ENCODE measurements at regions not wholly inside any gene's neighbourhood (a gene's known extent, or its start where the extent isn't known, plus 50 kb on each side); places are given as distances from the start of the nearest gene placed in this dataset.
"Not testable (repeated sequence)": the region's sequence is repeated elsewhere in the genome, so short reads cannot be mapped to it uniquely, and the experiment has no call there.

DNA sequence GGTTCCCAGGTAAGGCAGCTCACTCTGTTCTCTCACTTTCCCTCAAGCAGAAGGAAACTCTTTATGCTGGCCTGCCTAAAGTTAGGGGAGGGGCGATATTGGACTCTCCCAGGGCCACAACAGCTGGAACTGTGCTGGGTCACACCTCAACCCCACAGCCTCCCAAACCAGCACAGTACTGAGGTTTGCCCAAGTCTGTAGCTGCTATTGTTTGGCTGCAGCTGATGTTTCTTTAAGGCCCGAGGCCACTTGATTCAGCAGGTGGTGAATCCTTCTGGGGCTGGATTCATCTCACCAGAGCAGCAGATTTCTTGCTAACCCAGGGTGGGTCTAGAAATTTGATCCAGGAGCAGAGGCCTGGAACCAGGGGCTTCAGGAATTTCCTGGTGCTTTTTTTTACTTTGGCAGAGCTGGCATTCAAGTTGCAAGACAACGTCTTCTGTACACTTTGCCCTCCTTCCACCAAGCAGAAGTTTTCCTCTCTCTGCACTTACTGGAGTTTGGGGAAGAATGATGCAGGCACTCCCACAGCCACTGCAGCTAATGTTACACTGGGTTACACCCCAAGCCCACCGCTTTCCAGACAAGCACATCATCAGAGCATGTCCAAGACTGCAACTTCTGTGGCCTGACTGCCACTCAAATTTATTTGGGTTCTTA, 544.7 kb upstream of the NDST4 start:
- no peak for DNase-seq (ENCODE audit: low read depth)

DNA sequence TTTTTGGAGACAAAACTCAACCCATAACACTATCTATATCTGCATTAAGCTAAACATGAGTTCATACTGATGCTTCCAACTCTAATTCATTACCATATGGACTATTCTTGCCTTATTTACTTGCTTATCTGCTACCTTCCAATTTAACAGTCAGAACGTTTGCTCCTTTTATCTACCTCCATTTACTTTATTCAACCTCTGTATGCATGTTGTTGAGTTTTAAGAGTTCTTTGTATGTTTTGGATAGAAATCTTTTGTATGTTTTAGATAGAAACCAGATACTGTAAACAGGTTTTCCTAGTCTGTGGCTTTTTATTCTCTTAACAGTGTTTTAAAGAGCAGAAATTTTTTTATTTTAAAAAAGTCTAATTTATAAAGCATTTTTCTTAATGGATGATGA, 542.2 kb upstream of the NDST4 start:
- DNase-seq (ENCODE audit: low read depth): no peak

DNA sequence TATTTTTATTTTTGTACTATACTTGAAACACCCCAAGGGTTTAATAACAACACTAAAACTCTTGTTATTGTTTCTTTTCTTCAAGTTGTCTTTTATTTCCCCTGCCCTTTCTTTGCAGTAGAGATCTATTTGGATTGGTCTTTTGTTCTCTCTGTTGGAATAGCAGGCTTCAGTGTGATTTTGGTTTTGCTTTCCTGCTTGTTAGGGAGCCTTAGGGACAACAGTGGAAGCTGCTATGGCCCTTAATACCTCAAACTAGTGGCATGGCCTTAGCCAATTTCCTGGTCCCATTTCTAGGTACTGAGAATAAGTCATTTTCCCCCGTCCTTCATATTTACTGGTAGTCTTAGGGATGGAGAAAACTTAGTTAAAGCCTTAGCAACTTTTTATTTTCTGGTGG, 535.4 kb upstream of the NDST4 start:
- DNase-seq (ENCODE audit: low read depth): no peak

DNA sequence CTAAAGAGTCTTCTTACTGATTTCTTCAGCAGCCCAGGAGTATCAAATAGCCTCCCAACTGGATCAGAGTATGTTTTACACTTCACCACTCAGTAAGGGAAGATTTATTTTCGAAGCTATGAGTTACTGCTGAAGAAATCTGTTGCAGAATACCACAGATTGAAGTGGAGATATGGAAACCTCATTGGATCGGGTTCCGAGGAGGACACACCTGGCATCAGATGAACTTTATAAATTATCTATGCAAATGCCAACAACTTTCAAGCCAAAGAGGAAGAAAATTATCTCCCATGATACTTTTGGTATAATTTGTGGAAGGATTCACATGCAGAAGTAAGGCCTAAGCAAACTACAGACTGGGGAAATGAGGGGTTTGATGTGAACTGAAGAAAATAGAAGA, 515.9 kb upstream of the NDST4 start:
- no peak for DNase-seq (ENCODE audit: low read depth)

DNA sequence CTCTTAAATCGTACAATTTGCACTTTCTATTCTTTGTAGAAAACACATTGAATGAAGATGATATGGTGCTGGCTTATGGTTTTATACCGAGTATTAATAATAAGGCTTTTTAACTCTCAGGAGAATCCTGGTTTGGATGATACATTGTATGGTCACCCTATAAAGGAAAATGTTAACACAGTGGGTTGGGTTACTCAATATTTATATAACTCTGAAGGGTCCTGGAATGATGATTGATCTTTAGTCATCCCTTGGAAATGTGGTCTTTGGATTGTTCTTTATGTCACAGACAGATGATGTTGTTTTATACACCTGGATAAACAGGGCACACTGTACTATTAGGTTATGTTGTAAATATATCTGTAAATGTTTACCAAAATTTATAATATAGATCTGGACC, 496.2 kb upstream of the NDST4 start:
- DNase-seq (ENCODE audit: low read depth): peak; percentile 18

DNA sequence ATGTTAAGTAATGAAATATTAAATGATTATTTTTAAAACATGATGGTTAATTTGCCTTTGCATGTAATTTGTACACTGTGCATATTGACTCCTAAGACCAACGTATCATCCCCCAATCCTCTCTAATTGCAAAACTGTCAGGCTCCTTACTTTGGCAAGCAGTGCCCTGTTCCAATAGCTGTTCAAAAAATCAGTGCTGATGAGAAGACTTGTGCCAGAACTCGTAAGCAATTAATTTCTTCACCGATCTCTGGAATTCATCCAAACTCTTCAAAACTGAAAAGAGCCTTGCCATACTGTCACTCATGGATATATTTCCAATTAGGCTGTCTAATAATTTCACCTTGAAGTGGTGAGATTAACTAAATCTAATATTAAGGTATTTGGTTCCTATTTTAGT, 493.9 kb upstream of the NDST4 start:
- DNase-seq (ENCODE audit: low read depth): no peak

DNA sequence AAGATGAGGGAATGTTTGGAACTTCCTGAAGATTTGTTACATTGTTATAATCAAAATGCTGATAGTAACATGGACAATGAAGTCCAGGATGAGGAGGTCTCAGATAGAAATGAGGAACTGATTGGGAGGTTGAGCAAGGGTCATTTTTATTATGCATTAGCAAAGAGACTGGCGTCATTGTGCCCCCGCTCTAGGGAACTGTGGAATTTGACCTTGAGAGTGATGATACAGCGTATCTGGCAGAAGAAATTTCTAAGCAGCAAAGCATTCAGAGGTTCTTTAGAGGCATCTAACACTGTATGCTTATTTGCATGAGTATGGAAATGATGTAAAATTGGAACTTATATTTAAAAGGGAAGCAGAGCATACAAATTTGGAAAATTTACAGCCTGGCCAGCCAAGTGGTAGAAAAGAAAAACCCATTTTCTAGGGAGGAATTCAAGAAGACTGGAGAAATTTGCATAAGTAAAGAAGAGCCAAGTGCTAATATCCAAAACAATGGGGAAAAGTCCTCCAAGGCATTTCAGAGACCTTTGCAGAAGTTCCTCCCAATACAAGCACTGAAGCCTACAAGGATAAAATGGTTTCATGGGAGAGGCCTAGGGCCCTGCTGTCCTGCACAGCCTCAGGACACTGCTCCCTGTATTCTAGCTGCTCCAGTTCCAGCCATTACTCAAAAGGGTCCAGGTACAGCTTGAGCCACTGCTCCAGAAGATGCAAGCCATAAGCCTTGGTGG, 483.0 kb upstream of the NDST4 start:
- DNase-seq (ENCODE audit: low read depth): no peak

DNA sequence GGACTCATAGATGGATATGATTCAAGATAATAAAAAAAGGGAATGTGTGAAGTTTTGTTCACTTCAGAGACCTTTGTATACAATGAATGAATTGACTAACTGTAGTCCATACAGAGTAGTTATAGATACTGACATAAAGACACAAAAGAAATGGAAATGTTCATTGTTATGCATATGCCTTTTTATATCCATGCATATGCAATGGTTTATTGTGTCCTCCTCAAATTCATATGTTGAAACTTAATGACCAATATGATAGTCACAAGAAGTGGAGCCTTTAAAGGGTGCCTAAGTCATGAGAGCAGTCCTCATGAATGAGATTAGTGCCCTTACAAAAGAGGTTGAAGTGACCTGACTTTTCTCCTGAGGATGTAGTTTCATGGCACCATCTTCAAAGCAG, 467.5 kb upstream of the NDST4 start:
- DNase-seq (ENCODE audit: low read depth): no peak

DNA sequence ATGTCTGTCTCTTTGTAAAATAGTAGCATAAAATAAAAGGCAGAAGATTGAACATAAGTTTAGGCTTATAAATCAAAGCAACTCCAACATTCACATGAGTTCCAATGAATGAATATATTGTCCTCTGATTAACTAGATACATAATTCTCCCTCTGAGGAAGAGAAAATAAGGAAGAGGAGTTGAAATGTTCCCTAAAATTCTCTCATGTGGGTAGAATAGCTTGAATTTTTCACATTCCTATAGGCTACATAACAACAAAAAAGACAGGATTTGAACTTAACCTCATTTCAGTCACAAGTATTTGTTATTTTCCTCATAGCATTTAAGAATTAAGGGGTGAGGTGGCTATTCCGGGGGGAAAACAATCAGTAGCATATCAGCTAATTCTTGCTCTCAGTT, 462.4 kb upstream of the NDST4 start:
- peak; percentile 35 for DNase-seq (ENCODE audit: low read depth)

DNA sequence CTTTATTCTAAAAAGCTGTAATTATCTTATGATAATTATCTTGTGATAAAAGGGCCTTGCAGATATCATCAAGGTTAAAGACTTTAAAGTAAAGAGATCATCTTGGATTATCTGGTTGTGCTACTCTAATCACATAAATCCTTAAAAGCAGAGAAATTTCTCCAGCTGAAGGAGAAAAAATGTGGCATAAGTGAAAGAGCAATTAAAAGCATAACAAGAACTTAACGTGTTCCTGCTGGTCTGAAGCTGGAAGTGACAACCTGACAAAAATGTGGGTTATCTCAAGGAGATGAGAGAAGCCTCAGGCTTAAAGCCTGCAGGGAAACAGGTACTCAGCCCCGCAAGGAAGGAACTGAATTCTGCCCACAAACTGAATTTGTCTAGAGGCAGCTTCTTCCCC, 449.1 kb upstream of the NDST4 start:
- DNase-seq (ENCODE audit: low read depth): no peak

DNA sequence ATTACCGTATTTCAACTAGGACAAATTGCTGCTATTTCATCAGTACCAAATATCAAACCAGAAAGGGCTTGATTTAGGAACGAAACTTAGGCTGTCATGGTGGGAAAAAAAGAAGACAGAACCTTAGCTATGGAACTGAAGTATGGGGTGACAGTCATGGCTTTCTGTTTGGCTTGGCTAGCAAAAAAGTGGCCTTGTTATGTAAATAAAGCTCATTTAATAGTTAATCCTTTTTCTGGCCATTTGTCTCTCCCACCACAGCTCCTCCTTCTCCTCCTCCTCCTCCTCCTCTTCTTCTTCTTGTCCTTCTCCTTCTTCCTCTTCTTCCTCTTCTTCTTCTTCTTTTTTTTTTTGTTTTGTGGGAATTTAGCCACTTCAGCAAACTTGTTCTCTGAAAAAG, 434.7 kb upstream of the NDST4 start:
- no peak for DNase-seq (ENCODE audit: low read depth)

DNA sequence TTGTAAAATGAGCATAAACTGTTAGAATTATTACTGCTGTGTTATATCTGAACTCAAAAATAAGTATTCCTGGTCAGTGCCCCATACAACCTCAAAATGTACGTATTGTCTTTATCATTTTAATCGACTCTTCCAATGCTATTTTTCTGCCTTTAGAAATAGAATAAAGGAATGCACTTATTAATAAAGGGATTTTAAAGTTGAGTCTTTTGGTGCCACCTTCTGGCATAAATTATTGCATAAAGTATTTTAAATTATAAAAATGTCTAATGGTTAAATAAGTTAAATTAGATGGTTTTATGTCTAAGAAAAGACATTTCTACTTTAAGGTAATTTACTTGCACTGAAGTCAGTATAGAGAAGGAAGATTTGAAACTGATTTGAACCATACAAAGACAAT, 424.0 kb upstream of the NDST4 start:
- peak; percentile 31 for DNase-seq (ENCODE audit: low read depth)

DNA sequence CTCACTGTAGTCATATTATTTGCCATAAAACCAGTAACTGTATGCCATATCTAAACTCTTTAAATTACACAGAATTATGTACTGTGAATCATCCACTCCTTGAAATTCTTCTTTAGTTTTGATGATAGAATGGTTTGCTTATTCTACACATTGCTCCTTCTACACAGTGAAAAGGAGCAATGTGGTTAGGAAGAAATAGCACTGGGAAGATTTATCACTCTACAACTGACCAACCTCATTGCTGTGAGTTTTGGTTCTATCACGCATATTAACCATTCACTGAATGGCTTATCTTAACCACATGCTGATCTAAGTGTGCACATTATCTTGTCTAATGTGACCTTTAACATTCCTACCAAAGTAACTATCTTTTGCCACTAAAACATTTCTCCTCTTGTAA, 415.7 kb upstream of the NDST4 start:
- DNase-seq (ENCODE audit: low read depth): no peak

DNA sequence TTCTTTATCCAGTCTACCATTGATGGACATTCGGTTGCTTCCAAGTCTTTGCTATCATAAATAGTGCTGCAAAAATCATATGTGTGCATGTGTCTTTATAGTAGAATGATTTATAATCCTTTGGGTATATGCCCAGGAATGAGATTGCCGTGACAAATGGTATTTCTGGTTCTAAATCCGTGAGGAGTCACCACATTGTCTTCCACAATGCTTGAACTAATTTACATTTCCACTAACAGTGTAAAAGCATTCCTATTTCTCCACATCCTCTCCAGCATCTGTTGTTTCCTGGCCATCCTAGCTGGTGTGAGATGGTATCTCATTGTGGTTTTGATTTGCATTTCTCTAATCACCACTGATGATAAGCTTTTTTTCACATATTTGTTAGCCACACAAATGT, 406.1 kb upstream of the NDST4 start:
- peak; percentile 25 for DNase-seq (ENCODE audit: low read depth)

DNA sequence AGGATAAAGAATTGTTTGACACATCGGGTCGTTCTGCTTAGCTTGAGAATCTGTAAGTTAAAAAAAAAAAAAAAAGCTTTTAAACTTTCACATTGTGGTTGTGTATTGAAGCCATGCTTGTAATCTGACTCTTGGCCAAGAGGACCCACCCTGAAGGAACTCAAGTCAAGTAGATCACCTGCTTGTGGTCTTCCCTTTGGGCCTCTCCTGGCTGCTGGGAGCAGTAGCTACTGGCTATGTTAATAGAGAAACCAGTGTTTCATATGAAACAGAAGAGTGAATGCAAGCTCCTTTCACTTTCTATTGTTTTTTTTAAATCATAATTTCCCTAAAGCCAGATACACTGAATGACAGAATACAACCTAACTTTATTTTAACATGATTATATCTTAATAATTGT, 402.4 kb upstream of the NDST4 start:
- DNase-seq (ENCODE audit: low read depth): no peak

DNA sequence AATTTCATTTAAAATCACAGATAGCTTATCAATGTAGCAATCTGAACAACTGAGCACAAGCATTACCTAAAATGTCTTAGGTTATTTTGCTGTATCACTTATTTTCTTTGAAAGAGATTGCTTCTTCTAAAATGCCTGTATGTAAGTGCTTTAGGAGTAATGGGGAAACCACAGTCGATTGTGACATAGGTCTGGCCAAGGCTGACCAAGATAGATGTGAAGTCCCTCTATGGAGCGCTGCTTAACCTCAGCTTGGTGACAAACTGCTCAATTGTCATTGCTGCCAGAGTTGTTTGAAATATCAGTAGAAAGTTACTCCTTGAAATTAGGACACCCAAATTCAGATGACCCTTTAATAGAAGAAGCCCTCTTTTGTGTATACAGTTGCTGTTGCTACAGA, 401.9 kb upstream of the NDST4 start:
- no peak for DNase-seq (ENCODE audit: low read depth)

DNA sequence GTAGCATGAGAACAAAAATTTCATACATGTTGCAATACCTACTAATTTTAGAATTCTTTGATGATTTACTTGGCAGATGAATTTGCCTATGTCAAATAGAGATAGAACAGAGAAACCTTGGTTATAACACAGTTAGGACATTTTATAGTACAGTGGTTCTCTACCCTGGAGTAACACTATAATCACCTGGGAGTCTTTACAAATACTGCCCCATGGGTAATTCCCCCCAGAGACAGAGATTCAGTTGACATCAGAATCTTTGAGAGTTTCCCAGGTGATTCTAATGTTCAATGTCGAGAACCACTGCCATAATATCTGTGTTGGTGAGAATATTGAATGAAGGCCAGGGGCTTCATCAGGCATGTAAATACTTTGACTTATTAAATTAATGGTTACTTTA, 401.3 kb upstream of the NDST4 start:
- DNase-seq (ENCODE audit: low read depth): no peak

DNA sequence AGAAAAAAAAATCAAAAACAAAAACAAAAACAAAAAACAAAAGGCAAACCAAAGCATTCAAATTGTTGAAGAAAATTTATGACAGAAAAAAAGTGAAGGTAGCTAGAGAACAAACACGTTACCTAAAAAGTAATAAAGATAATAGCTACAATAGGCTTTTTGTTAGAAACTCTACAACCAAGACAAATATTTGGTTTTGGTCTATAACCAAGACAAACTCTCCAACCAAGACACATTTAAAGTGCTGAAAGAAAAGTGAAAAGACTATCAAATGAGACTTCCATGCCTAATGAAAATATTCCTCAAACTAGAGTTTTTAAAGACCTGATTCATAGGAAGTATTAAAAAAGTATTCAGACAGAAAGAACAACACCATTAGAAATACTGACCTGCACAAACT, 391.9 kb upstream of the NDST4 start:
- no peak for DNase-seq (ENCODE audit: low read depth)

DNA sequence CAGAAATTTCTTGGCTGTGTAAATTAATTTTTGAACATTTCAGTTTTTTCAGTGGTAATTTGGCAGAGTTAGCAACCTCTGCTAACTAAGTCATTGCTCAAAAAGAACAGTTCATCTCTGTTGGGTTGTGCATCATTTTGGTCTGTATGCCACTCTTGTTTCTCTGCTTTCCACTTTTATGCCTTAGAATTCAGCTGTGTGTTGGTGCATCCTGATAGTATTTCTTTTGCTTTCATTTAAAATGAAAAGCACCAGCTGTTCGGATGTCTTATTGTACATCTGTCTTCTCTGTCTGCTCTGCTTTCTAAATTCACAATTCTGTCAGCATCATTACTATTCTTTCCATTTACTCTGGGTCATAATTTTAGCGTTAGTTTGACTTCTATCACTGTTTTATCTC, 388.2 kb upstream of the NDST4 start:
- peak; percentile 21 for DNase-seq (ENCODE audit: low read depth)

DNA sequence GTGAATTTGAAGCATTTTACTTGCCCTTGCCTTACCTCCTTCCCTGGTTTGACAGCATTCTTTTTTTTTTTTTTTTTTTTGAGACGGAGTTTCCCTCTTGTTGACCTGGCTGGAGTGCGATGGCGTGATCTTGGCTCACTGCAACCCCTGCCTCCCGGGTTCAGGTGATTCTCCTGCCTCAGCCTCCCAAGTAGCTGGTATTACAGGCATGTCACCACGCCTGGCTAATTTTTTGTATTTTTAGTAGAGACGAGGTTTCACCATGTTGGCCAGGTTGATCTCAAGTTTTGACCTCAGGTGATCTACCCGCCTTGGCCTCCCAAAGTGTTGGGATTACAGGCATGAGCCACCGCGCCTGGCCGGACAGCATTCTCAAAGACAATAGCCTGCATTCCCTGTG, 380.4 kb upstream of the NDST4 start:
- not testable (repeated sequence) for DNase-seq (ENCODE audit: low read depth)

DNA sequence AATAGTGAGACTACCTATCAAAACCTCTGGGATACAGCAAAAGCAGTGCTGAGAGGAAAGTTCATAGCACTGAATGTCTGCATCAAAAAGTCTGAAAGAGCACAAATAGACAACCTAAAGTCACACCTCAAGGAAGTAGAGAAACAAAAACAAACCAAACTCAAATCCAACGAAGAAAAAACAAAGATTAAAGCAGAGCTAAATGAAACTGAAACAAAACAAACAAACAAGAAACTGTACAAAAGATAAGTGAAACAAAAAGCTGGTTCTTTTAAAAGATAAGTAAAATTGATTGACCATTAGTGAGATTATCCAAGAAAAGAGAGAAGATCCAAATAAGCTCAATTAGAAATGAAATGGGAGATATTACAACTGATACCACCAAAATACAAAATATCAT, 378.3 kb upstream of the NDST4 start:
- no peak for DNase-seq (ENCODE audit: low read depth)

DNA sequence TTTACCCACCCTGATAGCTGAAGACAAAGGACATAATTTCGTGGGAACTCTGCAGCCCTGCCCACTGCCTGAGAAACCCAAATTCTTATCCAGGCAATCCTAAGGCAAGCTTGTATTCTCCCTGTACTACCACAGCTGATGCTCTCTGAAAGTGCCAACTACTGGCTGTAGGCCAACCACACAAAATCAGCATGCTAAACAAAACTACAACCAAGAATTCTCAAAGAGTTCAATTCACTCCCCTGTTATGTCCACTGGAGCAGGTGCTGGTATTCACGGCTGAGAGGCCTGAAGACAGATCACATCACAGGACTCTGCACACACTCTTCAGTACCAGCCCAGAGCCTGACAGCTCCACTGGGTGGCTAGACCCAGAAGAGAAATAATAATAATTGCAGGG, 375.9 kb upstream of the NDST4 start:
- peak; percentile 6 for DNase-seq (ENCODE audit: low read depth)

DNA sequence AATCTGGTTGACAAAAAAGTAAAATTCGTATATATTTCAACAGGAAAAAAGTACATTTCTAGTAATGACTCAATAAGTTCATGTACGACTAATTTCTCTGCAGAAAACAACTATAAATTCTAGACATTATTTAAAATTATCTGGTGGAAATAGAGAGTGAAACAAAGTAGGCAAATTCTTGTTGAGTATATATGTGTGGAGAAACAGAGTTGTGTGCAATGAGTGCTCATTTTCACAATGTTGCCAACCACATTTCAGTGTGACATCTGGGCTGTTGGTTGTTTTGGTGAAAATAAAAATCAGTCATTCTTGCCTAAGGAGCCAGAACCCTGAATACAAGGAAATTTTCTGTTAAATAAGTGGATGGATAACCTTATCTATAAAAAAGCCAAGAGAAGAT, 372.0 kb upstream of the NDST4 start:
- DNase-seq (ENCODE audit: low read depth): no peak

DNA sequence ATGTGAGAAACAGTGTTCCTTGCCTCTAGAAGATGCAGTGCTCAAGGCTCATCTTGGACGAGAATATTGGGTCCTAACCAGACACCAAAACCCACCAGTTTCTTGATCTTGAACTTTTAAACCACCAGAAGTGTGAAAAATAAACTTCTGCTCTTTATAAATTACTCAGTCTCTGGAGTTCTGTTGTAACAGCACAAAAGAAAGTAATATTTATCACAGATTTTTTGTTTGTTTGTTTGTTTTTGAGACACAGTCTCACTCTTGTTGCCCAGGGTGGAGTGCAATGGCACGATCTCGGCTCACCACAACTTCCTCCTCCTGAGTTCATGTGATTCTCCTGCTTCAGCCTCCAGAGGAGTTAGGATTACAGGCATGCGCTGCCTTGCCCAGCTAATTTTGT, 371.1 kb upstream of the NDST4 start:
- DNase-seq (ENCODE audit: low read depth): no peak

Data from LHCN-M2 (cell line).